ENCODE measurements at regions not wholly inside any gene's neighbourhood (a gene's known extent, or its start where the extent isn't known, plus 50 kb on each side); places are given as distances from the start of the nearest gene placed in this dataset.

DNA sequence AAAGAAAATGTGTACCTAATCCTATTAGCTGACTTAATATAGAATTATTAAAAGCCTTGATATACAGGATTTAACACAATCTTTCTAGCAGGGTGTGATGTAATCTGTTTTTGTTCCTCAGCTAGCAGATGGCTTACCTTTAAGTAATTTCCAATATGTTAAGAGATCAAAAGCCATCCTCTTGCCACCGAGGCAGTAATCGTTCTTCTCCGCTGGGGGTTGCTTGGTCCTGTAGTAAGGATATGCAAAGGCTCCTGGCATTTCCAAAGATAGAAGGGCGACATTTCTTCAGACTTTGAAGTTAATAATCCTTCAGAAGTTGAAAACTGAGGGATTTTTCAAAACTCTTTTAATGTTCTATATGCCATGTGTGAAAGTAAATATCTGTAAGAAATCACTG lies 156.4 kb downstream of the FZD1 start:
- Histone ChIP-seq H3K4me3 (ENCODE audit: low read depth, low read length, poor library complexity, severe bottlenecking) (no peak overlapping the region), H3K27me3 (ENCODE audit: insufficient read depth, low read length) (no peaks in the 10 kb centered on the region)

DNA sequence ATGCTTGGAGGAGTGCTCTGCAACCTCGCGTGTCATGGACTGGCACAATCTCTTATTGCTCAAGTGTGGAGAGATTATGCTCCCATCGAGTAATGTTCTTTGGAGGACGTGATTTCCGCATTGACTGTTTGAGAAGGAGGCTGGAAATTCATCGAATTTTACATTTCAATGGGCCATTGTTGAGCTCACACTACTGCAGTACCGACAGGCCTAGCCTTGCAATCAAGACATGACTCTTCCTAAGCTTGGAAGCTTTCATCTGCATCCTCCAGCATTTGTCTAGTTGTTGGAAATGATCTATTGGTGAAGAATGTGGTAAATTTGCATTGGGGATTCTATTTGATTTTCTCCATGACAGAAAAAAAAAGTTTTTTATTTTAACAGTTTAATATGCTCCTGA lies 156.8 kb downstream of the FZD1 start:
- Histone ChIP-seq H3K9ac (ENCODE audit: low read length) (no peak overlapping the region), H3K4me3 (ENCODE audit: low read depth, low read length, poor library complexity, severe bottlenecking) (no peak overlapping the region), H3K79me2 (ENCODE audit: insufficient read depth, low read length) (no peaks in the 10 kb centered on the region), H3K4me1 (ENCODE audit: insufficient read depth, low read length, severe bottlenecking) (no peaks in the 10 kb centered on the region), H2AFZ (ENCODE audit: low read length) (no peak overlapping the region), H3K27ac (ENCODE audit: low read depth, low read length, poor library complexity, severe bottlenecking) (no peak overlapping the region), H3K9me3 (ENCODE audit: low read length) (no peaks in the 10 kb centered on the region), H3K4me2 (ENCODE audit: low read length) (no peak overlapping the region), H3K27me3 (ENCODE audit: insufficient read depth, low read length) (no peaks in the 10 kb centered on the region), H3F3A (ENCODE audit: insufficient read depth, low read length) (no peaks in the 10 kb centered on the region), H3K9me2 (ENCODE audit: low read depth, low read length) (no peaks in the 10 kb centered on the region), H4K20me1 (ENCODE audit: insufficient read depth, low read length) (no peaks in the 10 kb centered on the region), H3K36me3 (ENCODE audit: insufficient read depth, low read length) (no peaks in the 10 kb centered on the region)
- no peak for TF ChIP-seq EZH2 (IDR thresholded peaks at IDR 0.05; ENCODE audit: borderline replicate concordance, low read length)
- TF ChIP-seq, protein P1, sequence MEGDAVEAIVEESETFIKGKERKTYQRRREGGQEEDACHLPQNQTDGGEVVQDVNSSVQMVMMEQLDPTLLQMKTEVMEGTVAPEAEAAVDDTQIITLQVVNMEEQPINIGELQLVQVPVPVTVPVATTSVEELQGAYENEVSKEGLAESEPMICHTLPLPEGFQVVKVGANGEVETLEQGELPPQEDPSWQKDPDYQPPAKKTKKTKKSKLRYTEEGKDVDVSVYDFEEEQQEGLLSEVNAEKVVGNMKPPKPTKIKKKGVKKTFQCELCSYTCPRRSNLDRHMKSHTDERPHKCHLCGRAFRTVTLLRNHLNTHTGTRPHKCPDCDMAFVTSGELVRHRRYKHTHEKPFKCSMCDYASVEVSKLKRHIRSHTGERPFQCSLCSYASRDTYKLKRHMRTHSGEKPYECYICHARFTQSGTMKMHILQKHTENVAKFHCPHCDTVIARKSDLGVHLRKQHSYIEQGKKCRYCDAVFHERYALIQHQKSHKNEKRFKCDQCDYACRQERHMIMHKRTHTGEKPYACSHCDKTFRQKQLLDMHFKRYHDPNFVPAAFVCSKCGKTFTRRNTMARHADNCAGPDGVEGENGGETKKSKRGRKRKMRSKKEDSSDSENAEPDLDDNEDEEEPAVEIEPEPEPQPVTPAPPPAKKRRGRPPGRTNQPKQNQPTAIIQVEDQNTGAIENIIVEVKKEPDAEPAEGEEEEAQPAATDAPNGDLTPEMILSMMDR (IDR thresholded peaks at IDR 0.05; ENCODE audit: low read length): no peak

More for the DNA sequence above, 156.4 kb downstream of the FZD1 start:
- Histone ChIP-seq H3K36me3 (ENCODE audit: insufficient read depth, low read length) (no peaks in the 10 kb centered on the region), H3F3A (ENCODE audit: insufficient read depth, low read length) (no peaks in the 10 kb centered on the region), H3K4me2 (ENCODE audit: low read length) (no peak overlapping the region), H3K9me2 (ENCODE audit: low read depth, low read length) (no peaks in the 10 kb centered on the region), H2AFZ (ENCODE audit: low read length) (no peak overlapping the region), H3K4me1 (ENCODE audit: insufficient read depth, low read length, severe bottlenecking) (no peaks in the 10 kb centered on the region), H3K79me2 (ENCODE audit: insufficient read depth, low read length) (no peaks in the 10 kb centered on the region), H3K9me3 (ENCODE audit: low read length) (no peaks in the 10 kb centered on the region), H3K9ac (ENCODE audit: low read length) (no peak overlapping the region), H4K20me1 (ENCODE audit: insufficient read depth, low read length) (no peaks in the 10 kb centered on the region), H3K27ac (ENCODE audit: low read depth, low read length, poor library complexity, severe bottlenecking) (no peak overlapping the region)
- TF ChIP-seq EZH2 (IDR thresholded peaks at IDR 0.05; ENCODE audit: borderline replicate concordance, low read length): no peak

DNA sequence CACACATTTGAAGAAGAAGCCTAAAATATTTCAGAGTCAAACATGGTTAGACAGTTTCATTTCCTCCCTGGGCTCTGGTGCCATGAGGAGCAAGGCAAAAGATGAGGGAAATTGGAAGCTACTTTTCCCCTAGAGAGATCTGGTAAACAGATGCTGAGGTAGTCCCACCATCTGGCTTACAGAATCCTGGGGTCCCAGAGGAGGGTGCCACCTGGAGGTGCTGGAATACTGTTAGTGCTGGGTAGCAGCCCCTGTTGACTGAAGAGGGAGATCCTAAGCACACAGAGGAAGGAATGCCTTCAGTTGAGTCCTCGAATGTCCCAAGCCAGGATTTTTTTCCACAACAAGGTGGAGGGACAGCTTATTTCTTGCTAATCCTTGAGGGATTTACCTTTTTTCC lies 160.1 kb downstream of the FZD1 start:
- Histone ChIP-seq H3K27me3 (ENCODE audit: insufficient read depth, low read length) (no peaks in the 10 kb centered on the region), H3F3A (ENCODE audit: insufficient read depth, low read length) (no peaks in the 10 kb centered on the region), H3K9me2 (ENCODE audit: low read depth, low read length) (no peaks in the 10 kb centered on the region), H2AFZ (ENCODE audit: low read length) (no peak overlapping the region), H3K79me2 (ENCODE audit: insufficient read depth, low read length) (no peaks in the 10 kb centered on the region), H3K27ac (ENCODE audit: low read depth, low read length, poor library complexity, severe bottlenecking) (no peak overlapping the region), H3K4me2 (ENCODE audit: low read length) (no peak overlapping the region), H3K4me1 (ENCODE audit: insufficient read depth, low read length, severe bottlenecking) (no peaks in the 10 kb centered on the region), H3K9ac (ENCODE audit: low read length) (no peak overlapping the region), H3K9me3 (ENCODE audit: low read length) (no peaks in the 10 kb centered on the region), H4K20me1 (ENCODE audit: insufficient read depth, low read length) (no peaks in the 10 kb centered on the region), H3K4me3 (ENCODE audit: low read depth, low read length, poor library complexity, severe bottlenecking) (no peak overlapping the region), H3K36me3 (ENCODE audit: insufficient read depth, low read length) (no peaks in the 10 kb centered on the region)
- TF ChIP-seq EZH2 (IDR thresholded peaks at IDR 0.05; ENCODE audit: borderline replicate concordance, low read length): no peak
- TF ChIP-seq, protein P1 (IDR thresholded peaks at IDR 0.05; ENCODE audit: low read length): no peak

DNA sequence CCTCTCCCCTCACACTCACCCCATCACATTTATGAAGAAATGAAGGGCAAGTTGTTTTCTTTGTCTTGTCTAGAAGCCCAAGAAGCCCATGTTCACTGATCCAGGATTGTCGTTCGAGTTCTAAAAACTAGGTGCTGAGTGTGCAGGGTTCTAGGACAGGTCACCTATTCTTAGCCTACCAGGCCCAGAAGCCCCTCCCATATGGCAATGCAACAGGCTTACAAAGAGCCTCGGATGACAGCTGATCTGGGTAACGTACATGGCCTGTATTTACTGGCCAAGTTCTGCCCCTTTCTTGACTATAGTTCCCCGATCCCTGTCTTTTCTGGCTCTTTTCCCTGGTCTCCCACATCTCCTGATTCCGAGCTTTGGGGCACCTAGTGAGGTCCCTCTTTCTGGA lies 160.9 kb downstream of the FZD1 start:
- no peaks in the 10 kb centered on the region for H3K27me3 ChIP-seq (ENCODE audit: insufficient read depth, low read length)
- H3K36me3 ChIP-seq (ENCODE audit: insufficient read depth, low read length): no peaks in the 10 kb centered on the region
- no peaks in the 10 kb centered on the region for H4K20me1 ChIP-seq (ENCODE audit: insufficient read depth, low read length)
- H3K9me2 ChIP-seq (ENCODE audit: low read depth, low read length): no peaks in the 10 kb centered on the region
- H3F3A ChIP-seq (ENCODE audit: insufficient read depth, low read length): no peaks in the 10 kb centered on the region
- H3K79me2 ChIP-seq (ENCODE audit: insufficient read depth, low read length): no peaks in the 10 kb centered on the region
- H3K9ac ChIP-seq (ENCODE audit: low read length): no peak overlapping the region
- H3K27ac ChIP-seq (ENCODE audit: low read depth, low read length, poor library complexity, severe bottlenecking): no peak overlapping the region
- no peak overlapping the region for H2AFZ ChIP-seq (ENCODE audit: low read length)
- no peak overlapping the region for H3K4me2 ChIP-seq (ENCODE audit: low read length)
- H3K9me3 ChIP-seq (ENCODE audit: low read length): no peaks in the 10 kb centered on the region
- TF ChIP-seq, protein P1 (IDR thresholded peaks at IDR 0.05; ENCODE audit: low read length): no peak
- no peaks in the 10 kb centered on the region for H3K4me1 ChIP-seq (ENCODE audit: insufficient read depth, low read length, severe bottlenecking)
- H3K4me3 ChIP-seq (ENCODE audit: low read depth, low read length, poor library complexity, severe bottlenecking): no peak overlapping the region

Measured in OCI-LY1 (cell line).